ENCODE measurements at regions not wholly inside any gene's neighbourhood (a gene's known extent, or its start where the extent isn't known, plus 50 kb on each side); places are given as distances from the start of the nearest gene placed in this dataset.

GRCh38 chr1:34606504-34606903, 148.3 kb upstream of the GJB5 start:
- Histone ChIP-seq H3K27ac (ENCODE audit: low read length) (no peak overlapping the region), H3K4me3 (ENCODE audit: low read length) (no peak overlapping the region), H3K79me2 (ENCODE audit: low read length) (no peaks in the 10 kb centered on the region), H3K4me1 (ENCODE audit: low read length) (no peaks in the 10 kb centered on the region), H3K9ac (ENCODE audit: low read length) (no peak overlapping the region), H3K36me3 (replicated peaks; ENCODE audit: low read depth, low read length) (no peaks in the 10 kb centered on the region), H3K4me2 (ENCODE audit: low read length) (no peak overlapping the region), H3K9me3 (ENCODE audit: insufficient read depth, low read length) (no peaks in the 10 kb centered on the region), H2AFZ (ENCODE audit: low read depth, low read length) (no peak overlapping the region), H3K27me3 (ENCODE audit: low read depth, low read length) (peaks cover 10% of the 10 kb centered on the region; the same call in 1 of the 2 replicates), H4K20me1 (ENCODE audit: insufficient read depth, low read length) (no peaks in the 10 kb centered on the region)
- TF ChIP-seq CTCF (IDR thresholded peaks at IDR 0.05; ENCODE audit: low read depth, low read length) (no peak), EZH2phosphoT487 (IDR thresholded peaks at IDR 0.05; ENCODE audit: low read depth) (no peak)

- H3K9me3 ChIP-seq (ENCODE audit: insufficient read depth, low read length), result no peaks in the 10 kb centered on the region
- no peaks in the 10 kb centered on the region for H3K36me3 ChIP-seq (replicated peaks; ENCODE audit: low read depth, low read length)
- H3K79me2 ChIP-seq (ENCODE audit: low read length), result no peaks in the 10 kb centered on the region
- no peaks in the 10 kb centered on the region for H4K20me1 ChIP-seq (ENCODE audit: insufficient read depth, low read length)
- H3K4me3 ChIP-seq (ENCODE audit: low read length), result no peak overlapping the region
- TF ChIP-seq CTCF (IDR thresholded peaks at IDR 0.05; ENCODE audit: low read depth, low read length), result no peak
- no peak for TF ChIP-seq EZH2phosphoT487 (IDR thresholded peaks at IDR 0.05; ENCODE audit: low read depth)
- H3K9ac ChIP-seq (ENCODE audit: low read length), result no peak overlapping the region
- no peak overlapping the region for H3K4me2 ChIP-seq (ENCODE audit: low read length)
- no peak overlapping the region for H3K27ac ChIP-seq (ENCODE audit: low read length)
- no peaks in the 10 kb centered on the region; the same call in 1 of the 2 replicates for H3K4me1 ChIP-seq (ENCODE audit: low read length)
- H2AFZ ChIP-seq (ENCODE audit: low read depth, low read length), result no peak overlapping the region
- H3K27me3 ChIP-seq (ENCODE audit: low read depth, low read length), result peaks cover 7% of the 10 kb centered on the region; the same call in 1 of the 2 replicates
Observed at GRCh38 chr1:34610063-34610462, 144.8 kb upstream of the GJB5 start.

GRCh38 chr1:34611571-34611970, 143.3 kb upstream of the GJB5 start:
- no peak for TF ChIP-seq EZH2phosphoT487 (IDR thresholded peaks at IDR 0.05; ENCODE audit: low read depth)
- TF ChIP-seq CTCF (IDR thresholded peaks at IDR 0.05; ENCODE audit: low read depth, low read length), result no peak
- Histone ChIP-seq H4K20me1 (ENCODE audit: insufficient read depth, low read length) (no peaks in the 10 kb centered on the region), H2AFZ (ENCODE audit: low read depth, low read length) (no peak overlapping the region), H3K4me3 (ENCODE audit: low read length) (no peak overlapping the region), H3K27ac (ENCODE audit: low read length) (no peak overlapping the region), H3K4me2 (ENCODE audit: low read length) (no peak overlapping the region), H3K79me2 (ENCODE audit: low read length) (no peaks in the 10 kb centered on the region), H3K36me3 (replicated peaks; ENCODE audit: low read depth, low read length) (no peaks in the 10 kb centered on the region), H3K9ac (ENCODE audit: low read length) (no peak overlapping the region), H3K27me3 (ENCODE audit: low read depth, low read length) (peaks cover 7% of the 10 kb centered on the region; the same call in 1 of the 2 replicates), H3K9me3 (ENCODE audit: insufficient read depth, low read length) (no peaks in the 10 kb centered on the region), H3K4me1 (ENCODE audit: low read length) (no peaks in the 10 kb centered on the region; the same call in 1 of the 2 replicates)

- H3K36me3 ChIP-seq (replicated peaks; ENCODE audit: low read depth, low read length), result no peaks in the 10 kb centered on the region
- no peaks in the 10 kb centered on the region for H3K79me2 ChIP-seq (ENCODE audit: low read length)
- H3K9ac ChIP-seq (ENCODE audit: low read length), result no peak overlapping the region
- H3K27me3 ChIP-seq (ENCODE audit: low read depth, low read length), result peaks cover 8% of the 10 kb centered on the region; the same call in 1 of the 2 replicates
- H3K4me2 ChIP-seq (ENCODE audit: low read length), result no peak overlapping the region
- no peak overlapping the region for H2AFZ ChIP-seq (ENCODE audit: low read depth, low read length)
- H3K27ac ChIP-seq (ENCODE audit: low read length), result no peak overlapping the region
- H3K4me1 ChIP-seq (ENCODE audit: low read length), result no peaks in the 10 kb centered on the region; the same call in 1 of the 2 replicates
- no peaks in the 10 kb centered on the region for H4K20me1 ChIP-seq (ENCODE audit: insufficient read depth, low read length)
- no peak overlapping the region for H3K4me3 ChIP-seq (ENCODE audit: low read length)
- TF ChIP-seq EZH2phosphoT487 (IDR thresholded peaks at IDR 0.05; ENCODE audit: low read depth) (no peak), CTCF (IDR thresholded peaks at IDR 0.05; ENCODE audit: low read depth, low read length) (no peak)
- H3K9me3 ChIP-seq (ENCODE audit: insufficient read depth, low read length), result no peaks in the 10 kb centered on the region
Observed at GRCh38 chr1:34612091-34612827, 142.6 kb upstream of the GJB5 start.

Data from OCI-LY3 (cell line).